Activated T-cell treated with anti-CD3 and anti-CD28 coated beads, Interleukin-2, amount 50 U/mL, for 72 hours (primary cell): ENCODE measurements at regions not wholly inside any gene's neighbourhood (a gene's known extent, or its start where the extent isn't known, plus 50 kb on each side); places are given as distances from the start of the nearest gene placed in this dataset.

Source experiments
- ATAC-seq, 2 donors: fragments of 150-1000 bp; cut with Tn5 transposase; replicated peaks in 1 of 2; 2 replicates each; pipeline ENCODE4 v1.10.0; 2021; ENCODE audit warnings: moderate library complexity in 2 of 2, mild to moderate bottlenecking in 1 of 2
- DNase-seq, 2 donors: peaks; one replicate each; pipeline ENCODE4 v3.0.0; 2021 to 2022; ENCODE audit warnings: mixed read lengths in 1 of 2
- H3K27ac Mint-ChIP-seq: one replicate; pipeline ENCODE4 v1.8.0; 2022; ENCODE audit warnings: mild to moderate bottlenecking, moderate library complexity, mixed read lengths
- H3K27me3 Mint-ChIP-seq: one replicate; pipeline ENCODE4 v1.8.0; 2022; ENCODE audit warnings: low read depth, mixed read lengths
- H3K36me3 Mint-ChIP-seq, 2 donors: one replicate each; pipeline ENCODE4 v1.8.0; 2022; ENCODE audit warnings: mixed read lengths in 2 of 2, mild to moderate bottlenecking in 1 of 2; ENCODE audit not compliant: insufficient read depth in 2 of 2
- H3K4me1 Mint-ChIP-seq: one replicate; pipeline ENCODE4 v1.8.0; 2022; ENCODE audit warnings: low read depth, mixed read lengths
- H3K4me3 Mint-ChIP-seq, 2 donors: one replicate each; pipeline ENCODE4 v1.8.0; 2022; ENCODE audit warnings: mild to moderate bottlenecking in 2 of 2, mixed read lengths in 2 of 2, moderate library complexity in 2 of 2
- H3K9me3 Mint-ChIP-seq, 2 donors: one replicate each; pipeline ENCODE4 v1.8.0; 2022; ENCODE audit warnings: mixed read lengths in 2 of 2

DNA sequence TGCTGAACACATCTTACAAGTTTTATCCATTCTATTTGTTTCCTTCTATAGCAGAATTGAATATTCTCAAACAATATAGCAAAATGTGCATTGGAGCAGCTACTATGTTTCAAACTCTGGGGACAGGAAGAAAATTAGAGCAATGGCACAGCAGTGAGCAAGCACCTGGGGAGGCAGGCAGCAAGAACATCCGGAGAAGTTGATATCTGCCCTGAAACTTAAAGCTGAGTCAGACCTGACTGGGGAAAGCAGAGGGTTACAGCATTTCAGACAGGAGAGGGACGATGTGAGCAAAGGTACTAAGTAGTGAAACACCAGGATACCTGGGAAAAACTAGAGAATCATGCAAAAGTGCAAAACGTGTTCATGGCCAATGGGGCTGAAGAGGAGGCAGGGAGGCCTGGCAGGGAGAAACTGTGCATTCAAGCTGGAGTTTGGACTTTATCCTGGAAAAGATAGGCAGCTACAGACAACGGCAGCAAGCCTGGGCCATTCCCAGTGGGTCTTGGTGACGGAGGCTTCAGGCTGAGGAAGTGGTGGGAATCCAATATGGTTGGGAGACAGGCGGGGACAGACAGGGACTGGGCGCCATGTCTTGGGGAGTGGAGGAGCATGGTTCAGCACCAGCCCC lies 118.0 kb upstream of the CDKN3 start:
- H3K36me3 Mint-ChIP-seq = no peaks in the 10 kb centered on the region
- H3K9me3 Mint-ChIP-seq = no peaks in the 10 kb centered on the region
- H3K4me1 Mint-ChIP-seq = no peaks in the 10 kb centered on the region
- ATAC-seq (no peak), DNase-seq (no peak)
- no peak overlapping the region for H3K27ac Mint-ChIP-seq
- no peak overlapping the region for H3K4me3 Mint-ChIP-seq
- peaks cover 15% of the 10 kb centered on the region for H3K27me3 Mint-ChIP-seq

DNA sequence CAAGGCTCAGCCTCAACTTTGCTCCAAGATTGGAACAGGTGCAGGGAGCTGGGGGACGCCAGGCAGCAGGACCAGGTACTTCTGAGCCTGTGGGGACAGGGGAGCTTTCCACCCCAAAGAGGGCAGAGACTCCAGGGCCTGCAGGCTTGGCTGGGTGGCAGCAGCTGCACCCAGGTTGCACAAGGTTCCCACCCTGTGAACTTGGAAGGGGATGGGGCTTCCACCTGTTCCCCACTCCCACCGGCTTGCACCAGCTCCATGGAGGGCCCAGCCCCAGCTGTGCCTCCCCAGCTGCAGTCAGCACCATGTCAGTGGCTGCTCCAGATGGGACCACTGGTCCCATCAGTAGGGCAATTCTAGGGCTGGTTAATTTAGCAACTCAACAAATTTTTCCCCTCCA lies 114.0 kb upstream of the CDKN3 start:
- no peaks in the 10 kb centered on the region for H3K36me3 Mint-ChIP-seq
- ATAC-seq = no peak
- no peaks in the 10 kb centered on the region for H3K9me3 Mint-ChIP-seq
- H3K27ac Mint-ChIP-seq = no peak overlapping the region
- H3K4me1 Mint-ChIP-seq = no peaks in the 10 kb centered on the region
- DNase-seq = no peak
- peaks cover 16% of the 10 kb centered on the region for H3K27me3 Mint-ChIP-seq
- H3K4me3 Mint-ChIP-seq = no peak overlapping the region

DNA sequence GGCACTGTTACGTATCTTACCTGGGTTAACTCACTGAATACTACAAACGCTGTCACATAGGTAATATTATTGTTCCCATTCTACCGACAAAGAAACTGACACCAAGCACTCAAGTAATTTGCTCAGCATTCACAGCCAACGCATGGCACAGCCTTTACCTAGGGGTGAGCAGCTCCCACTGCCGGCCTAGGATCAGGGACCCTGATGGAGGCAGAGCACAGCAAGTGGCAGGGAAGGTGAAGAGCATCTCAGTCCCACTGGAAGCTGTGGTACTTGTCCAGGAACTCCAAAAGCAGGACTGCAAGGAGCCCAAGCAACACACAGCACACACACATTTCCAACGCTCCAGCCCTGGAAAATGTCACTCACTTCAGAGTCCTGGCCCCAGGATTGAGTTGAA lies 111.8 kb upstream of the CDKN3 start:
- peaks cover 13% of the 10 kb centered on the region for H3K27me3 Mint-ChIP-seq
- H3K36me3 Mint-ChIP-seq = no peaks in the 10 kb centered on the region
- H3K9me3 Mint-ChIP-seq = no peaks in the 10 kb centered on the region
- ATAC-seq (no peak), DNase-seq (no peak)
- no peak overlapping the region for H3K4me3 Mint-ChIP-seq
- H3K27ac Mint-ChIP-seq = no peak overlapping the region
- H3K4me1 Mint-ChIP-seq = no peaks in the 10 kb centered on the region

GRCh38 chr14:54291491-54292191 lies 105.2 kb upstream of the CDKN3 start:
- no peak for DNase-seq
- Mint-ChIP-seq H3K27ac (no peak overlapping the region), H3K4me3 (no peak overlapping the region), H3K36me3 (no peaks in the 10 kb centered on the region), H3K4me1 (no peaks in the 10 kb centered on the region), H3K9me3 (peaks cover 0 to 2% of the 10 kb centered on the region in 2 donors), H3K27me3 (peaks cover 46% of the 10 kb centered on the region)
- ATAC-seq = no peak

- Mint-ChIP-seq H3K4me3 (no peak overlapping the region), H3K27me3 (peaks cover 70% of the 10 kb centered on the region), H3K9me3 (peaks cover 0 to 2% of the 10 kb centered on the region in 2 donors), H3K27ac (no peak overlapping the region), H3K36me3 (no peaks in the 10 kb centered on the region), H3K4me1 (no peaks in the 10 kb centered on the region)
- DNase-seq (no peak), ATAC-seq (no peak)
These were observed 102.0 kb upstream of the CDKN3 start for GRCh38 chr14:54294802-54295201.

GRCh38 chr14:54299410-54300363 lies 97.1 kb upstream of the CDKN3 start:
- Mint-ChIP-seq H3K27ac (no peak overlapping the region), H3K4me1 (no peaks in the 10 kb centered on the region), H3K36me3 (no peaks in the 10 kb centered on the region), H3K4me3 (no peak overlapping the region), H3K27me3 (peaks cover 52% of the 10 kb centered on the region), H3K9me3 (peaks cover 0 to 2% of the 10 kb centered on the region in 2 donors)
- no peak for ATAC-seq
- DNase-seq = no peak

DNA sequence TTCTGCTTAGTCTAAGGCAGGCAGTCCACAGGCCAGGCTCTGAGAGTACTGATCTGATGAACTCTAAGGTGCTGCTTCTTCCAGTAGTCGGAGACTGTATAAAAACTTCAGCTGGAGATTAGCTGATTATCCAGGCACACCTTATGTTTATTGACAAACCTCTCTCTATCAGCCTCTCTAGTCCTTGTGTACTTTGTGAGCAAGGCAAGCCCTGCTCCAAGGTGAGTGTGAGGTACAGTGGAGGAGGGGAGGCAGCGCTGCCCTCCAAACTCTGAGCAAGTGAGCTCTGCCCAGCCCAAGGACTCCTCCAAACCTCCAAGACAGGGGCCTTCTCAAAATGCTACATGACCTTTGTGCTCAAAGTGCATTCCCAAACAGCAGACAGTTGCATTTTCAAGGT lies 95.9 kb upstream of the CDKN3 start:
- Mint-ChIP-seq H3K4me3 (no peak overlapping the region), H3K4me1 (no peaks in the 10 kb centered on the region), H3K36me3 (no peaks in the 10 kb centered on the region), H3K27ac (no peak overlapping the region), H3K27me3 (peaks cover 57% of the 10 kb centered on the region), H3K9me3 (no peaks in the 10 kb centered on the region)
- DNase-seq = no peak
- no peak for ATAC-seq

GRCh38 chr14:54301359-54301758 lies 95.4 kb upstream of the CDKN3 start:
- H3K27ac Mint-ChIP-seq = no peak overlapping the region
- peaks cover 58% of the 10 kb centered on the region for H3K27me3 Mint-ChIP-seq
- DNase-seq = no peak
- H3K36me3 Mint-ChIP-seq = no peaks in the 10 kb centered on the region
- ATAC-seq = no peak
- H3K4me3 Mint-ChIP-seq = no peak overlapping the region
- no peaks in the 10 kb centered on the region for H3K9me3 Mint-ChIP-seq
- no peaks in the 10 kb centered on the region for H3K4me1 Mint-ChIP-seq

DNA sequence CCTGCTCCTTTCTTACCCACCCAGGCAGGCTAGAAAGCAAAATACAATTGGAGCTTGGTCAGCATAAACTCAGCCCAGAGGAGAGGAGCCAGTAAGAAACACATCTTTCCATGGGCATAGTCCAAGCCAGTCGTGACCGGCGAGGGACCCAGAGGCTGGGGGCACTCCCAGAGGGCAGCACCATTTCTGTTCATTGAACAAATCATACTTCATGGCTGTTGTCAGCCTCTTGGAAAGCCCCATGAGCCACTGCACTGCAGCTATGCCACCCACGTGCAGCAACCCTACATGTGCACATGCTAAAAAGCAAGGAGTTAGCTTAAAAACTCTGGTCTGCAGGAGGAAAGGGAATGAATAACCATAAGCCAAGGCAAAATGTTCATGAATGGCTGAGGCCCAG lies 90.0 kb upstream of the CDKN3 start:
- H3K4me3 Mint-ChIP-seq = no peak overlapping the region

GRCh38 chr14:54309615-54310014 lies 87.2 kb upstream of the CDKN3 start:
- no peak for DNase-seq
- H3K4me1 Mint-ChIP-seq = no peaks in the 10 kb centered on the region
- H3K27ac Mint-ChIP-seq = no peak overlapping the region
- H3K36me3 Mint-ChIP-seq = no peaks in the 10 kb centered on the region
- peaks cover 24% of the 10 kb centered on the region for H3K27me3 Mint-ChIP-seq
- no peak for ATAC-seq
- no peaks in the 10 kb centered on the region for H3K9me3 Mint-ChIP-seq
- H3K4me3 Mint-ChIP-seq = no peak overlapping the region

More for the DNA sequence above, 90.0 kb upstream of the CDKN3 start:
- ATAC-seq (no peak), DNase-seq (no peak)
- Mint-ChIP-seq H3K27ac (no peak overlapping the region), H3K36me3 (no peaks in the 10 kb centered on the region), H3K27me3 (peaks cover 27% of the 10 kb centered on the region), H3K9me3 (no peaks in the 10 kb centered on the region), H3K4me1 (no peaks in the 10 kb centered on the region)

DNA sequence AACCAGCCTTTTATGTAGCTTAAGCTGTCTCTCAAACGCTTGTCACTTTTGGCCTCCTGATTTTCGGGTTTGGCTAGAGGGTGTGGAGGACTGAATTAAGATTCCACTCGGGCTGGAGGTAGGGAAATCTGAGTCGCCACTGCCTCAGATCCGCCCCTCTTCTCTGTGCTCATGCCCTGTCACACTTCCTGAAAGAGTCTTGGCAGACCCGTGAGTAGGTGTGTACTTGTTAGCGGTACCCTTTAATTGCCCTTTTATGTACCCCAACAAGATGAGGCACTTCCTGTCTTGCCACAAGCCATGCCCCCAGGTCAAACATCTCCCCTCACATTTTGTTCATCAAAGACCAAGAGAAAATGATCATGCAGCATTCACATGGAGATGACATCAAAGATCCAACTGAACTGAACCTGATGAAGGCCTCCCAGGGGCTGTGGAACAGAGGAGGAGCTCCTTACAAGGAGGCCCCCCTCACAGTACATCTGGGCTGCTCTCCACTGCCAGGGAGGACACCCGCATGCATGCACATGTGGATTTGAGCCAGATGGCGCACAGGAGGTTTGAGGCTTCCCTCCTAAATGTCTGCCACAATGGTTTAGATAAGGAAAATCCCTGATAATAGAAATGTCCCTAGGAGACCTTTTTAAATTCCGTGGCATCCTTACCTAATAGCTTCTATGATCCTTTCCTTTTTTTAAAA lies 86.5 kb upstream of the CDKN3 start:
- no peaks in the 10 kb centered on the region for H3K36me3 Mint-ChIP-seq
- H3K4me3 Mint-ChIP-seq = no peak overlapping the region
- DNase-seq (no peak), ATAC-seq (no peak)
- H3K4me1 Mint-ChIP-seq = no peaks in the 10 kb centered on the region
- peaks cover 21% of the 10 kb centered on the region for H3K27me3 Mint-ChIP-seq
- H3K27ac Mint-ChIP-seq = no peak overlapping the region
- H3K9me3 Mint-ChIP-seq = no peaks in the 10 kb centered on the region

DNA sequence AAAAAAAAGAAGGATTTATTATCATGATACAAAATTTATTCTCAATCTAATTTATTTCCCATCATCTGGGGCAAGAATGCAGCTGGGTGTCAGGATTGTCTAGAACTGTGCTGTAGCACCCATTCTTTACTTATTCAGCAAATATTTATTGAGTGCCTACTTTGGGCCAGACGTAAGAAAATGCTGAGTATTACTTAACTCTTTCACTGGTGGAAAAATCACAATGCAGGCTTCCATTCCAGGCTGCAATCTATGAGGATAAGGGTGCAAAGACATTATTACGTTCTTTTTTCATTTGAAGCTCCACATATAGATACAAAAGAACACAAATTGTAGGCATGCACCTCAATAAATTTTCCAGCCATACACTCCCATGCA lies 86.0 kb upstream of the CDKN3 start:
- DNase-seq = no peak
- Mint-ChIP-seq H3K4me1 (no peaks in the 10 kb centered on the region), H3K27ac (no peak overlapping the region), H3K36me3 (no peaks in the 10 kb centered on the region), H3K9me3 (no peaks in the 10 kb centered on the region), H3K27me3 (peaks cover 16% of the 10 kb centered on the region), H3K4me3 (no peak overlapping the region)
- ATAC-seq = no peak
